HG03095 (cell line): ENCODE measurements at regions not wholly inside any gene's neighbourhood (a gene's known extent, or its start where the extent isn't known, plus 50 kb on each side); places are given as distances from the start of the nearest gene placed in this dataset.

ENCODE experiments used
- ATAC-seq: cut with Tn5 transposase; IDR thresholded peaks from one replicate; pipeline ENCODE4 v1.9.1; 2021; ENCODE audit warnings: moderate library complexity; ENCODE audit not compliant: unreplicated experiment

GRCh38 chr1:62981434-62981833 is 197.5 kb downstream of the ATG4C start:
- no peak for ATAC-seq

GRCh38 chr1:62988867-62989266 is 204.9 kb downstream of the ATG4C start:
- ATAC-seq = no peak

- no peak for ATAC-seq
These were observed 205.6 kb downstream of the ATG4C start for GRCh38 chr1:62989497-62989896.

- no peak for ATAC-seq
These were observed 207.2 kb downstream of the ATG4C start for GRCh38 chr1:62991152-62991551.

- no peak for ATAC-seq
These were observed 209.9 kb downstream of the ATG4C start for GRCh38 chr1:62993844-62994243.

GRCh38 chr1:62995173-62995572 is 211.2 kb downstream of the ATG4C start:
- no peak for ATAC-seq

GRCh38 chr1:62997884-62998283 is 214.0 kb downstream of the ATG4C start:
- no peak for ATAC-seq

GRCh38 chr1:62998845-62999649 is 215.1 kb downstream of the ATG4C start:
- no peak for ATAC-seq

- ATAC-seq = no peak
These were observed 216.6 kb downstream of the ATG4C start for GRCh38 chr1:63000508-63000907.

- no peak for ATAC-seq
These were observed 220.9 kb downstream of the ATG4C start for GRCh38 chr1:63004868-63005267.

- no peak for ATAC-seq
These were observed 221.9 kb downstream of the ATG4C start for GRCh38 chr1:63005812-63006211.

GRCh38 chr1:63009421-63009820 is 225.5 kb downstream of the ATG4C start:
- no peak for ATAC-seq

- ATAC-seq = no peak
These were observed 227.2 kb downstream of the ATG4C start for GRCh38 chr1:63010913-63011660.

GRCh38 chr1:63012339-63012738 is 228.4 kb downstream of the ATG4C start:
- no peak for ATAC-seq

GRCh38 chr1:63014267-63014666 is 230.3 kb downstream of the ATG4C start:
- ATAC-seq = no peak

GRCh38 chr1:63022319-63022718 is 238.4 kb downstream of the ATG4C start:
- no peak for ATAC-seq

- ATAC-seq = no peak
These were observed 239.2 kb downstream of the ATG4C start for GRCh38 chr1:63023171-63023570.

- no peak for ATAC-seq
These were observed 239.7 kb downstream of the ATG4C start for GRCh38 chr1:63023637-63024036.

- no peak for ATAC-seq
These were observed 240.2 kb downstream of the ATG4C start for GRCh38 chr1:63024132-63024531.

GRCh38 chr1:63027176-63027575 is 243.2 kb downstream of the ATG4C start:
- no peak for ATAC-seq

GRCh38 chr1:63032171-63032570 is 248.2 kb downstream of the ATG4C start:
- no peak for ATAC-seq

GRCh38 chr1:63033211-63033610 is 249.3 kb downstream of the ATG4C start:
- ATAC-seq = no peak
